HepG2 (cell line): ENCODE measurements at regions not wholly inside any gene's neighbourhood (a gene's known extent, or its start where the extent isn't known, plus 50 kb on each side); places are given as distances from the start of the nearest gene placed in this dataset.

Experiments used
- ARNT ChIP-seq: fragments of 450-650 bp; IDR thresholded peaks from 2 replicates; pipeline ENCODE4 v1.6.1; 2017
- CEBPB ChIP-seq: IDR thresholded peaks from 2 replicates; pipeline ENCODE4 v1.6.1; 2011; ENCODE audit warnings: low read depth, low read length, improper control_type of control experiment, borderline replicate concordance
- CEBPG ChIP-seq: IDR thresholded peaks from 2 replicates; pipeline ENCODE4 v1.6.1; 2016
- CHD4 ChIP-seq: fragments of 200-600 bp; sonication (generic); IDR thresholded peaks from 2 replicates; pipeline ENCODE4 v1.7.0; 2017; ENCODE audit warnings: mild to moderate bottlenecking, low read length, borderline replicate concordance
- ESRRA ChIP-seq: sonication (generic); formaldehyde crosslinking; IDR thresholded peaks from 2 replicates; pipeline ENCODE4 v1.5.1; 2020; ENCODE audit warnings: mild to moderate bottlenecking, low read depth, missing genetic modification reagents
- GATAD2A ChIP-seq: IDR thresholded peaks from 2 replicates; pipeline ENCODE4 v1.6.1; 2016
- JUN ChIP-seq: sonication (generic); formaldehyde crosslinking; IDR thresholded peaks from 2 replicates; pipeline ENCODE4 v1.4.0; 2020; ENCODE audit warnings: mild to moderate bottlenecking, missing genetic modification reagents
- MEIS2 ChIP-seq: sonication (generic); formaldehyde crosslinking; IDR thresholded peaks from 2 replicates; pipeline ENCODE4 v1.9.0; 2021; ENCODE audit warnings: mild to moderate bottlenecking, missing genetic modification reagents
- SOX13 ChIP-seq, 3 experiments: fragments of 450-650 bp in 1 of 3; sonication (generic) in 1 of 3; formaldehyde crosslinking in 1 of 3; IDR thresholded peaks in 2 of 3; conservative IDR thresholded peaks in 1 of 3; 2 replicates each; pipeline versions ENCODE4 v1.5.0 to v1.6.1; 2016 to 2020; ENCODE audit warnings: antibody characterized with exemption in 1 of 3, mild to moderate bottlenecking in 1 of 3, missing compliant biosample characterization in 1 of 3, missing genetic modification reagents in 1 of 3, moderate library complexity in 1 of 3
- TAF15 ChIP-seq: fragments of 200-400 bp; formaldehyde crosslinking; IDR thresholded peaks from one replicate; pipeline ENCODE4 v1.6.1; 2018; ENCODE audit warnings: mild to moderate bottlenecking, low read depth, low read length; ENCODE audit not compliant: poor library complexity, severe bottlenecking
- ZBTB40 ChIP-seq, 2 experiments: fragments of 450-650 bp in 1 of 2; sonication (generic) in 1 of 2; formaldehyde crosslinking in 1 of 2; IDR thresholded peaks; 2 replicates each; pipeline versions ENCODE4 v1.6.1 to v1.8.0; 2016 to 2022; ENCODE audit warnings: antibody characterized with exemption in 1 of 2, mild to moderate bottlenecking in 1 of 2, missing genetic modification reagents in 1 of 2
- ZNF138 ChIP-seq: sonication (generic); formaldehyde crosslinking; IDR thresholded peaks from 2 replicates; pipeline ENCODE4 v1.5.0; 2020; ENCODE audit warnings: mild to moderate bottlenecking, low read depth, missing genetic modification reagents
- ZNF143 ChIP-seq: sonication (generic); formaldehyde crosslinking; IDR thresholded peaks from 2 replicates; pipeline ENCODE4 v1.4.0; 2020; ENCODE audit warnings: missing genetic modification reagents
- ZNF280D ChIP-seq: sonication (generic); formaldehyde crosslinking; IDR thresholded peaks from 2 replicates; pipeline ENCODE4 v1.5.1; 2020; ENCODE audit warnings: mild to moderate bottlenecking, missing genetic modification reagents
- ZNF331 ChIP-seq: sonication (generic); formaldehyde crosslinking; IDR thresholded peaks from 2 replicates; pipeline ENCODE4 v1.4.0; 2020; ENCODE audit warnings: missing genetic modification reagents
- ZNF337 ChIP-seq: sonication (generic); formaldehyde crosslinking; IDR thresholded peaks from 2 replicates; pipeline ENCODE4 v1.5.1; 2020; ENCODE audit warnings: missing genetic modification reagents, low read depth, mild to moderate bottlenecking, borderline replicate concordance
- ZNF564 ChIP-seq: sonication (generic); formaldehyde crosslinking; IDR thresholded peaks from 2 replicates; pipeline ENCODE4 v1.8.1; 2023; ENCODE audit warnings: mild to moderate bottlenecking, missing genetic modification reagents
- ZNF839 ChIP-seq: sonication (generic); formaldehyde crosslinking; IDR thresholded peaks from 2 replicates; pipeline ENCODE4 v1.4.0; 2020; ENCODE audit warnings: missing genetic modification reagents, mild to moderate bottlenecking, borderline replicate concordance

- 0 out of 2 replicates have a peak, but pooled peaks have one; percentile 12 for TF ChIP-seq ZNF280D (CRISPR knock-in tag)
- TF ChIP-seq JUN (CRISPR knock-in tag) = no peak
- no peak for TF ChIP-seq TAF15
- no peak for TF ChIP-seq MEIS2 (CRISPR knock-in tag)
- TF ChIP-seq ZNF138 (CRISPR knock-in tag) = no peak
- 0 out of 2 replicates have a peak, but pooled peaks have one; percentile 12 for TF ChIP-seq ZNF331 (CRISPR knock-in tag)
- 0 out of 2 replicates have a peak, but pooled peaks have one; percentile 13 for TF ChIP-seq CEBPB
- no peak for TF ChIP-seq ZNF564 (CRISPR knock-in tag)
- TF ChIP-seq SOX13 (IDR thresholded peaks at IDR 0.05) = no peak
- peak in 1 of 2 experiments; percentile 13; a peak in 1 of 4 replicates for TF ChIP-seq SOX13 (CRISPR knock-in tag; conservative IDR thresholded peaks at IDR 0.05 in 1 of 2, IDR thresholded peaks at IDR 0.05 in 1 of 2)
- no peak for TF ChIP-seq ZNF143 (CRISPR knock-in tag)
- no peak for TF ChIP-seq ZNF839 (CRISPR knock-in tag)
- no peak for TF ChIP-seq ESRRA (CRISPR knock-in tag)
- TF ChIP-seq CEBPG = peak; percentile 57; the same call in 1 of the 2 replicates
- no peak for TF ChIP-seq ZNF337 (CRISPR knock-in tag)
- 0 out of 2 replicates have a peak, but pooled peaks have one; percentile 12 for TF ChIP-seq GATAD2A (CRISPR knock-in tag)
- TF ChIP-seq CHD4 = no peak
- TF ChIP-seq ARNT = no peak
- TF ChIP-seq ZBTB40 (IDR thresholded peaks at IDR 0.05) = no peak
- TF ChIP-seq ZBTB40 (CRISPR knock-in tag; IDR thresholded peaks at IDR 0.05) = no peak
Observed at GRCh38 chr3:40843851-40844548, 319.2 kb downstream of the ZNF621 start (continued).
